ENCODE measurements at regions not wholly inside any gene's neighbourhood (a gene's known extent, or its start where the extent isn't known, plus 50 kb on each side); places are given as distances from the start of the nearest gene placed in this dataset.

DNA sequence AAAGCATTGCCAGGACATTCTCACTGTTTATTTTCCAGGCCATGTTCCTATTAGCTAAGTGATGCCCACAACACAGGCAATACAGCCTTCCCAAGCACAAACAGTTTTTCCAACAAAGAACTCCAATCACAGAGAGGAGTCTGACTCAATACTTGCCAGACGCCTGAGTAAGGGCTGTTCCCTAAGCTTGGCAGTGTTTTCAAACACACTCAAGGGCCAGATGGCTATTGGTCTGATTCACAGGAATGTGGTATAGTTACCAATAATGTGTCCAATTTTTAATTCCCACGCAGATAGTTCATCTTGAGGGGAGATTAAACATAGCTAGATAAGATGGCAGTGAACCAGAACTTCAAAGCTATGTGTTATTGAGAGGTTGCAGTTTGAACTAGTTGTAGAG, 381.0 kb downstream of the SNAPC1 start:
- no peak for DNase-seq (ENCODE audit: low read depth)

DNA sequence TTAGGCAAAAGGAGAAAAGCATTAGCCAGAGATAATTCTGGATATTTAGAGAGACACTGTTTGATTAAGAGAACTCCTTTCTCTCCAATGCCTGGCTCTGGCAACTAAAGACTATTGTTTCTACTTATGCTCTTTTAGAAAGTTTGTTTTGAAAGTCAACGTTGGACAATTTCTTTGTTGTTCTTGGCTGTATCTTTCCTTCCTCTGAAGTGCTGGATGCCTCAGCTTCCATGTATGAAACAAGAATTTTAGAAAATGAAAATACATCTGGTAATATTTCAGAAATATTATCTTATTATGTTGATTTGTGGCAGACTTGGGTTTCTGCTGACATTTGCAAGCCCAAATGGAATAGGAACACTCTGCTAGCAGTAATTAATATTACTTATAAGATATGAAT, 382.6 kb downstream of the SNAPC1 start:
- DNase-seq (ENCODE audit: low read depth), result no peak

DNA sequence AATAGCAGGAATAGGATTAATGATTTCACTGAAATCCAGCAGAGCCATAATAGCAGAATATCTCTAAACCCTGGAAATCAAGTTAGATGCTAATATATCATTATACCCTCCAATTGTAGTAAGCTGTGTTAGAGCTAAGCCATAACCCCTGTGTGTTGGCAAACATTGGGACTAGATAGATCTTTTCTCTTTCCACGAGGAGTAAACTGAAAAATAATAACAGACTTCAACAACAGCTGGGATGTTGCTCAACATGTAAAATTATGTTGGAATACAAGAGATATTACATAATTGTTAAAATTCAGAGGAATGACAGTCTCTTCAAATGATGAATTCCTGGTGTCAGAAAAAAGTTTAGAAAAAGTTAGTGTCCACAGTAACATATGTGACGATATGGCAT, 383.8 kb downstream of the SNAPC1 start:
- DNase-seq (ENCODE audit: low read depth), result no peak

DNA sequence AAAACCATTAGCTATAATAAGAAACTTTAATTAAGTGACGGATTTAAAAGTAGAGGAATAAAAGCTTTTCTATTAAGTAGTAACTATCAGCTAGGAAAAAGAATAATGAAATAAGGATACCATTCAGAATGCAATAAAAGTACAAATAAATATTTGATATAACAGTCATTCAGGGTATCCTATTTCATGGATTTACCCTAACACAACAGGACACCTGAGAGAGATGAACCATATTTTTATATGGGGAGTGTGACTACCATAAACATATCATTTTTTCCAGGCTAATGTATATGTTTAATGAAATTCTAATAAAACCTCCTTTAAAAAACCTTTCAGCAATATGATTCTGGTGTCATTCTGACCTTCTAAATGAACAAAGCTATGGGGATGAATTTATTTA, 393.8 kb downstream of the SNAPC1 start:
- no peak for DNase-seq (ENCODE audit: low read depth)

DNA sequence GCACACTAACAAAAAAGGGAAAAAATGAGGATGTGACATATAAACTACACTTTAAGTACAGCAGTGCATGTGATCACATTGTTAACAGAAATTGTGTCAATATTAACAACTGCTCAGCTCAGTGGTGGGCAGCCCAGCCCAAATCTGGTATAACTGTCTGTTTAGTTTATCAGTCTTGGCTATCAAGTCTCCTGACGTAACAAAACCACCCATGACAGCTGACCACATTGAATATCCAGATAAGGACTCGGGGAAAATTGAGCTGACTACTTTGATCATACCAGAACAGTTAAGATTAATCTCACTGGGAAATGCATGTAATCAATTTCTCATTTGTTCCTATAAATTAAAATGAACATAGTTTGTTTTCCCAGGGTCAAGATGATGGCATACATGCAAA, 396.6 kb downstream of the SNAPC1 start:
- no peak for DNase-seq (ENCODE audit: low read depth)

DNA sequence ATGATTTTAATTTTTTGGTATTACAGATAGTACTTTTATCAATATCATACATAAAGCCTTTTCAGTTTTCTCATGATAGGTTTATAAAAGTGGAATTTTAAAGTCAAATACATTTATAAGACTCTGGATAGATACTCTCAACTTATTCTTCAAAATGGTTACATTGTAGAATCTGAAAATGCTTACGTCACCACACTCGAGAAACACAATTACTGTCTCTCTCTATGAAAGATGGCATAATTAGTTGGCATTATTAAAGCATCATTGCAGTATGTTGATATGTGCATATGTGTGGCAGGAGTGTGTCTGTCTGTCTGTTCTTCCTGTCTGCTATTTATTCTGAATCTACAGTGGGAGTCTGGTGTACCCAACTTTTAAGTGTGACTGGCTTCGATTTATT, 397.1 kb downstream of the SNAPC1 start:
- no peak for DNase-seq (ENCODE audit: low read depth)

DNA sequence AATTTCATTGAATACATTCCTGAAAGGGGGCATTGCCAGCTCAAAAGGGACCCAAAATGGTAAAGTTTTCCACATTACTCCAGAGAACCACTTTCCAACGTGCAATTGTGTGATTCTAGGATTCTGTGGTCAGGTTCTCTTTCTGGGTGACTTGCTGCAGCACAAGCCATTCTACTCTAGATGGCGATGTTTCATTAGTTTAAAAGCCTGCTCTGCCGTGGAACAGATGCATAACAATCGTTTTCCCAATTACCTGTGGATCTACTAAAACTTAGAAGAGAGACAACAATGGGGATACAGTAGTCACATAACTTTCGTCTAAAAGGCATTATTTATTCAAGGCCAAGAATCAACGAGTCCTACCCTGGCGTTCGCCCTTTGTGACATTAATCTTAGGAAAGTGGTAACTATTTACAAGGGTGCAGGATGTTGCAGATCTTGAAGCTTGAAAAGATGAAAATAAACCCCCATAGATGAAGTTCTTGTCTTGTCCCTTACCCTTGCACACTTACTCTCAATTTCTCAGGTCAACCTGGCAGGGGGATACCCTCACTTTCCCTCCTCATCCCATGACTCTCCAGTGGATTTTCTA, 400.9 kb downstream of the SNAPC1 start:
- peak; percentile 24 for DNase-seq (ENCODE audit: low read depth)

DNA sequence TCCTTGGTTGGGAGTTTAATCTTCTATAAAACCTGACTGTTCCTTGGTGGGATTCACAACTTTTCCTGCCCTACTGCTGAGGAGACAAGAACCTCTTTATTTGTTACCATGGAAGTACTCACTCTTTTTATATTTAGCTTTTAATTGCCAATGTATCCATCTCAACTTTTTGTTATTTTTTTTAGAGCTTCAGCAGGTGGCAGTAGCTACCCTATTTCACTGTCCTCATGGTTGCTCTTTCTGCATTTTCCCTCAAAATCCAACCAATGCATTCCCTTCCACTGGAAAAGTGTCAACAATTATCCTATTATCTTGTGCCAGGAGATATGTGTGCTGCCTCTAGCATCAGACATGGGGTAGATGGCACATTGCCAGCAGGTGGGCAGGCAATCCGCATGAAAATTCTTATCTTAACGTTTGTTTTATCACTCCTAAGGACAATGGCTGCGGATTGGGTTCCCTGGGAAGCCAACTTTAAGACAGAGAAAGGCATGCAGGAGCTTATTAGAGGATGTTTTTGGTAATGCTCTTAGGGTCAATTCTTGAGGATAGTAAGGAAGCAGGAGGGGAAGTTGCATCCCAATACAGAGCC, 406.4 kb downstream of the SNAPC1 start:
- no peak for DNase-seq (ENCODE audit: low read depth)

DNA sequence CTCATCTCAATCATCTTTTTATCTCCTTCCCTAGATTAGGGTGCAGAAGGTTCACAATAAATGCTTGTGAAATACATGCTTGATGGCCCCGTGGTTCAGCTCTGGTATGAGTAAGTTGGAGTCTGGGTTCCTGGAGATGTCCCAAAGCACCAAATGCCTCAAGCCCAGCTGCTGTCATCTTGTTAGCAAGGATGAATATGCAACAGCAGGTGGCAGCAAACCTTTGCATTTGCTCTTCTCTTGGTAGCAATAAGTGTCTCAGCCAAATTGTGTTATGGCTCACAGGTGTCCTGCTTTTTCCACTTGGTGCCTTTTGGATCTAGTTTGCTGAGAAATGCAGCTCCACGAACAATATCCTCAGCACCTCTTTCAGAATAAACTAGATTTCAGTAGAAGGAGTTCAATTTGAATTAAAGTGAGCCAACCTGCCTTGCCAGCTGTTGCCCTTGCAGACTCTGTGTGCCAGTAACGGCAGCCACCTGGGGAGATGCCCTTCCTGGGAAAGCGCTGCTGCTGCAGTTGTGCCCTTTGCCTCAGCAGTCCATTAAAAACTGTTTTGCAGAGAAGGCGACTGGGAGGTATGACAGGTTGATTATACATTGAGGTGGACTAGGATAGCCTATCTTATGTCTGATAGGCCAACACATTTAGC, 417.3 kb downstream of the SNAPC1 start:
- peak; percentile 47 for DNase-seq (ENCODE audit: low read depth)

DNA sequence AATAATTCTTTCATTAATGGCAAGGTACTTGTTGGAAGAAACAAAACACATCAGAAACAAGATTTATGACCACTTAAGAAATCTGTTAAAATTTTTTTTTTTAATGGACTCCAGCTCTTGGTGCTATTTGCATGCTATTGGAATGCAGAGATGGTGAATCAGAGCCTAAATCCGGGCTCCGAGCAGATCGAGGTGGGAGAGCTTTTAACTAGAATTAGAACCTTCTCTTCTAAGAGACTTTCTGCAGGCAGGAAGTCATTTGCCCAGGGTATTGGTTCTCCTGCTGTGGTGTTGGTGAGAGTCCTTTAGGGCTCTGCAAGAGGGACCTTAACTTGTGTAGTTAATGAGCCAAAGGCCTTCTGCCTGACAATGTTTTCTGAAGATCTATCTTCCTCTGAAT, 419.4 kb downstream of the SNAPC1 start:
- DNase-seq (ENCODE audit: low read depth), result no peak

DNA sequence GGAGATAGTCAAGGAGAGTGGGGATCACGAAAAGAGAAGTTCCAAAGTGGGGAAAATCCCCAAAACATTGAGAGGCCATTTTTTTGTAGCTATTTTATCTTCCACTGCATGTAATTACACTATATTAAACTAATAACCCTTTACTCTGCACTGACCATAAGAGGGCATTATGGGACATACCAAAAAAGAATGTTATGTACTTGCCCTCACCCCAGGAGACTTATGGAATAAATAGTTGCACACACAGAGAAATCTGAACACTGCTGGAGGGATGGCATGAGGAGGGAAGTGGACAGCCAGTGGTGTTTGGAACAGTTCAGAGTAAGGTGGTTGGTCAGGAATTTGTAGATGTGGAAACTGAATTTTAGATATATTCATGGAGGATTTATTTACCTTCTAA, 422.9 kb downstream of the SNAPC1 start:
- DNase-seq (ENCODE audit: low read depth), result no peak

DNA sequence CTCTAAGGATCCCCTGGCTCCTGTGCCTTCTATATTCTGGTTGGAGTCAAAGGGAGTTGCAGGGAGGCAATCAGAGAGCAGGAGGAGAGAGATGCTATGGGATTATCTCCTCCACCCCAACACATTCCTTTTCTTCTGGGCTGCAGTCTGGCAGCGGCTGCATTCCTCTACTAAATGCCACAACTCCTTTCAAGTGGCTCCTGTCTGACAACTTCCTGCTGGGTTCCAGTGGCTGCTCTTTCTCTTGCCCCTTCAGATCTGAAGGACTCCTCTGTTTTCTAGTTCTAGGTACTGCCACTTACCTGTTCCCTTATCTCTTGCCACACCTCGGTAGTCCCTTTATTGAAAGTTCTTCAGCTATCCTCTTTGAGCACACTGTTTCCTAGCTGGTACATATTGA, 425.0 kb downstream of the SNAPC1 start:
- DNase-seq (ENCODE audit: low read depth), result no peak

DNA sequence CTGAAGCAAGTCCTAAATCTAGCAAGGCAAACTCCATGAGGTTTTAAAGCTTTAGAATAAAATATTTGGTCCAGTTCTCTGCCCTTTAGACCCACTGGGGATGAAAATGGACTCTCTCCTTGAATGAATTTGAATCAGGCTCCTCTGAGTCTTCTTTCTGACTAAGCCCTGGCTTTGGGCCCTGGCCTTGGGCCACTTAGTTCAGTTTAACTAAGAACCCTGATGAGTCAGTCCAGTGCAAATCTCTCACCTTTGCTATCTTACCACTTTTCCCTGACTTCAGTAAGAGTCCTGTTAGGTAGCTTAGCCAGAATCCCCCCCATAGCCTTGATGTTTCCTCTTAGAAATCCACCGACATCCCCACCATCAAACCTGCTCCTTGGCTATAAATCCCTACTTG, 427.5 kb downstream of the SNAPC1 start:
- DNase-seq (ENCODE audit: low read depth), result no peak

DNA sequence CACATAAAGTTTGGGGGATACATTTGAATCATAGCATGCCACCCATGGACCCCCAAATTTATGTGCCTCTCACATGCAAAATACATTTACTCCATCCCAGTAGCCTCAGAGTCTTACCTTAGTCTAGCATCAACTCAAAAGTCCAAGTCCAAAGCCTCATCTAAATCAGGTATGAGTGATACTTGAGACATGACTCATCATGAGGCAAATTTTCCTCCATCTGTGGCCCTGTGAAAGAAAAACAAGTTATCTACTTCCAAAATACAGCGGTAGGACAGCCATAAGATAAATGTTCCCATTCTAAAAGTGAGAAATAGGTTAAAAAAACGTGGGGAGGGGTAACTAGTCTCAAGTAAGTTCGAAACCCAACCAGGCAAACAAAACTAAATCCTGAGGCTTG, 444.2 kb downstream of the SNAPC1 start:
- no peak for DNase-seq (ENCODE audit: low read depth)

DNA sequence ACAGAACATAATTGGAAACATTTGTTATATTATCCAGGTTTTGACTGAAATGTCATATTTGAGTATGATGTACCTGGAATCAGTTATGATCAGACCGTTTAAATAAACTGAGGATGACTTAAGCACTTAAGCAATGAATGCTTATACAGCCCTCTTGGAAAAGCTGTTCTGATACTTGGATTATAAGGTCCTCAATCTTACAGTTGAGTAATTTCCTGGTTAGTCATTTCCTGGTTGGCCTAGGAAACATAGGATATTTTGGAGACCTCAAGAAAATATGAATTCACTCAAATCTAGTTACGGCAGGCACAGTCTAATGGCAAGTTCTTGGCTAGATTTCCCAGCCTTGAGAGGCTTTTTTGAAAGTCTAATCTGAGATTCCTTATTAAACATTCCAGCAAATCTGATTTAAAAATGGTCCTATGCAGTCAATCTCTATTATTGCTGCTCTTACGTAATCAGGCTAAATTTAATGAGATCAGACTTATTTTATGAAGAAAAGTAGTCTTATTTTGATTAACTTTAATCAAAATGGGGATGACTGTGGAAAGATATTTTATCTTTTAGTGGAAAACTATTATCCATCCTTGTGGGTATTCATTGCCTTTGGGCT, 447.2 kb downstream of the SNAPC1 start:
- DNase-seq (ENCODE audit: low read depth), result no peak

DNA sequence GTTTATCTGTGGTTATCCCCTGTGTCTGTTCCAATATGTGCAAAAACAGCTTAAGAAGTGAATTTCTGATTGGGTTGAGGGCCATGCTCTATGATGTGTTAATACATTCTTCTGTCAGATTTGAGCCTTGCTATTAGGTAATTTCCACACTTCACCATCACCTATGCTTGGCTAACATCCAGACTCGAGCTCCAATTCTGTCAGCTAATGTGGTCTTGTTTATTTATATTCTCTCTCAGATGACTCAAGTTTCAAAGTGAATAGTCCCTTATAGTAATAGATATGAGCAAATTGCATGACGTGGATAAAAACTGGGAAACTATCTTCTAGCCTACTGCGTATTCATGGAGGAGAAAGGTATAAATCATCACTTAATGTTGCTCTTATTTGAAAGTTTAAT, 451.3 kb downstream of the SNAPC1 start:
- no peak for DNase-seq (ENCODE audit: low read depth)

DNA sequence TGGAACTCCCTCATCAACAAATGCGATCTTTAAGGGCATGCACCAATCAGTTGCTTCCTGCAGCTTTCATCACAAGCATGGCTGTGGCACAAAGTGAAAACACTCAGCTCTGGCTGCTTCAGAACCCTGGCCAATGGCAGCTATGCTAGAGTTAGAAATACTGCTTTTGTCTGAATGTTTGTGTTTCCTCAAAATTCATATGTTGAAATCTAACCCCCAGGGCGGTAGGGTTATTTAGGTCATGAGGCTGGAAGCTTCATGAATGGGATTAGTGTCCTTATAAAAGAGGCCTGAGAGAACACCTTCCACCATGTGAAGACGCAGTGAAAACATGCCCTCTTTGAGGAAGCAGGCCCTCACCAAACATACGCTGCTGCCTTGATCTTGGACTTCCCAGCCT, 453.9 kb downstream of the SNAPC1 start:
- no peak for DNase-seq (ENCODE audit: low read depth)

DNA sequence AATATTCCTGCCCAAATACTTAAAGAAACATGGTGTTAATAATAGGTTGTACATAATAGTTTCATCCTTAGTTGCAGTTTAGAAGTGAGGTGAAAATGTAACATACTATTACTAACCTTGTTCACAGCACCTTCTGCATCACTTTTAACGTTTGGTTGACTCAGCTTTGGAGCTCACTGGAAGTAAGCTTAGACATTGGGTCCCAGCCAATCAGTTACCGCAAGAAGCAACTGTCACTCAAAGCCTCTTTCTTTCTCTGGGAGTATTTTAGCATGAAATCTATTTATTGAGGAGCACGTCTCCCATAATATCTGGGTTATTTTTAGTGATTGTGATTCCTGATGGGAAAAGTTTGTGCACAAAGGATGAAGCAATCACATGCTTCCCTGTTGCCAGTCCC, 472.6 kb downstream of the SNAPC1 start:
- DNase-seq (ENCODE audit: low read depth), result no peak

DNA sequence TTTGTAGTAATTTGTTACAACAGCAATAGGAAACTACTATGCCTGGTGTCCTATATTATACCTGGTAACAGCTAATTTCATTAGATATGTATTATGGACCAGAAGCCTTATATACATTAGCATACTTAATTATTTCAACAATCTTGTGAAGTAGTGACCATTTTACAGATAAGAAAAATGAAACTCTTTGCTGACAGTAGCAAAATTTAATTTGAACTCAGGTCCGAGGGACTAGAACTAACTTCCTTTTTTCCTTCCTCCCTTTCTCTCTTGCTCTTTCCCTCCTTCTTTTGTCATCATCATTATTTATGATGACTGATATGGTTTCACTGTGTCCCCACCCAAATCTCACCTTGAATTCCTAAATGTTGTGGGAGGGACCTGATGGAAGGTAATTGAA, 482.0 kb downstream of the SNAPC1 start:
- no peak for DNase-seq (ENCODE audit: low read depth)

DNA sequence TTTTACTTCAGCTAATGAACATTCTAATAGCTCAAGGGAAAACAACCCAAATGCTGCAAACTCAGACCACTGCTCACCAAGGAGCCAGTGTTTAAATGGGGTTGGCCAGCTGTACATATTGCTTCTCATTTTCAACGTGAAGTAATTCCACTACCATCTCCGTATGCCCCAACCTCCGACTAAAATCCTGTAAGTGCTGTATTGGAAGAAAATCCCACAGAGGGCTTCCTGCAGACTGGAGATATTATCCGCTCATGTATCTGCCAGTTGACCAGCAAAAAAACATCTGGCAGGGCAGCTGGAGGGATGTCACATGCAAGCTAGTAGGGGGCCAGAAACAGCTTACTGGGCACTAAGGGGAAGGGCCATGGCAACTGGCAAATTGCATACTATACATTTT, 485.0 kb downstream of the SNAPC1 start:
- no peak for DNase-seq (ENCODE audit: low read depth)

DNA sequence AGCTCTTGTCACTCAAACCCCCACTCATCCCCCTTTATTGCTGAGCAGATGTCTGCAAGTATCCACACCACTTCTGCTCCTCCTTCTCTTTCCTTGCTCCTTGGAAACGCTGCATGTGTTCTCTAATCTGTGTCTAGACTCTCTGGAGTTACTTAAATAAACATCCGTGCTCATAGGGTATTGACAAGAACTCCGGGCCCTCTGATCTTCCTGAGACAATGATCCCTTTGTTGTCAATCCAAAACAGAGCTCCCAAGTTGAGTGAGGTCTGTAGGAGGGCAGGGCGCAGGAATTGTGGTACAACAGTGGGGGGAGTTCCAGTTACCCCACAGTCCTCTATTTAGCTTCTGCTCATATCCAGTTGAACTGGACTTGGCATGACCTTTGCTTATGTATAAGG, 489.0 kb downstream of the SNAPC1 start:
- DNase-seq (ENCODE audit: low read depth), result no peak

DNA sequence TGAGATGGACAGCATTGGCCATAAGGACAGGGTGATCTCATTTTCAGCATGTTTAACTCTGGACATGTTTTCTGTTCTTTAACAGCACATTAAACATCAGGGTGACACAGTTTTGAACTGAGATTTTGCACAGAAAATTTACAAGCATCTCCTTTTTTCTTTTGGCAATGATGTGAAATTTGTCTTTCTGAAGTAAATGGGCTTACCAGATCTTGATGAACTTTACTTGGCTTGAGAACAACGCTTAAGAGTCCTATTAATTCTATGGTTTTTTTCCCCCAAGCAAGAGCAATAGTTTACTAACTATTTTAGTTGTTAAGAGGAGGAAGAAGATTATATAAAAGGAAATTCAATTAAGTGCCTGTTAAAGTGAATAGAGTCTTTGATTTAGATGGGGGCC, 491.0 kb downstream of the SNAPC1 start:
- DNase-seq (ENCODE audit: low read depth), result no peak

DNA sequence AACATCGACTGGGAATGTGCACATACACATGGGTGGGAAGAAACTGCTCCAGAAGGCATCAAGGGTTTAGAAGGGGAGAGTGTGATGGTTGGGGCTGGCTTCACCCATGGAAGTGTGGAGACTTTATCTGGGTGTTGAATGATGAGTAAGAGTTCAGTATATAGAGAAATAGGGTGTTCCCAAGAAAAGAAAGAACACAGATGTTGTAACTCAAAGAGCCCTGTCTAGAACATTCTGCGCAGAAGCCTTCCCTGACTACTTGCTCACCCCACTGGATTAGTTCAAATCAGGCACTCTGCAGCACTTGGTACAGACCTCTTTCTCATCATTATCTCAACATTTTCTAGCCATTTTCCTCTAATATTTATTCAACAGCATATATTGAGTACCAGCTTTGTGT, 491.7 kb downstream of the SNAPC1 start:
- no peak for DNase-seq (ENCODE audit: low read depth)

Data from forelimb muscle (tissue), 1 donor.